Kidney capillary endothelial cell (primary cell): ENCODE measurements at regions not wholly inside any gene's neighbourhood (a gene's known extent, or its start where the extent isn't known, plus 50 kb on each side); places are given as distances from the start of the nearest gene placed in this dataset.
A peak's percentile ranks its signal among the peaks of the same experiment; 100 is the strongest.

ENCODE experiments used
- DNase-seq: peaks from one replicate; pipeline ENCODE4 v3.0.0-alpha.2; 2018; ENCODE audit warnings: low spot score

GRCh38 chr22:34055525-34056200 is 135.4 kb upstream of the LARGE1 start:
- DNase-seq = peak; percentile 3

DNA sequence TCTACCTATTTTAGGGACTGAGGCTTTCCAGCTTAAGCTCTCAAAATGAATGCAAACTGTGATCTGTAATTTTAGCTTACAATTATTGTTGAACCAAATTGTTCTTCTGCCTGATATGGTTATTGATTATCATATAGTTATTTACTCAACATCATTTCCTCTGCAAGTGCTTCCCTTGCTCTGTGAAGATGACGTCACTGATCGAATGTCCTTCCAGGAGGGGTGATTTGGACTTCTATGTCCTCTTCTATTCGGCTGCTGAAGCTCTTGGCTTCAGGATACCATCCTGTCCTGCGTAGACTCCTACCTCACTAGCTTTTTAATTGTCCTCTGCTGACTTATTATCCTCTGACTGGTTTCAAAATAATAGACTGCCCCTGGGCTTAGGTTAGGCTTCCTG is 137.4 kb upstream of the LARGE1 start:
- DNase-seq = no peak

- no peak for DNase-seq
Observed at GRCh38 chr22:34064696-34065095, 144.4 kb upstream of the LARGE1 start.

GRCh38 chr22:34067031-34067430 is 146.8 kb upstream of the LARGE1 start:
- DNase-seq = no peak

- no peak for DNase-seq
Observed at GRCh38 chr22:34068001-34068400, 147.7 kb upstream of the LARGE1 start.

DNA sequence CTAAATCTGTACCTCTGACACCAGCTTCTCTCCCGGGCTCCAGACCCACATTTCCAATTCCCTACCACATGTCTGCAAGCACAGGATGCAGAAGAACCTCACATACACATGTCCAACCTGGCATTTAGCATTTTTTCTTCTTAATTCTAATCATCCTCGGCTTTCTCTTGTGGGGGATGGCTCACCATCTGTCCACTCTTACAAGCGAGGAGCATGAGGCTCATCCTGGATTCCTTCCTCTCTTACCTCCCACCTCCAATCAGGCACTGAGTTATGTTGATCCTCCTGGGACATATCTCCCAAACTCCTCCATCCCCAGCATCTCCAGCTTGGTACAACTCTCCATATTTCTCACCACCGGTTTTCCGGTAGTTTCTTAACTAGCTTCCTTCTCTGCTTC is 149.8 kb upstream of the LARGE1 start:
- DNase-seq = no peak

GRCh38 chr22:34070531-34070930 is 150.3 kb upstream of the LARGE1 start:
- DNase-seq = no peak

- DNase-seq = no peak
Observed at GRCh38 chr22:34072585-34072984, 152.3 kb upstream of the LARGE1 start.

DNA sequence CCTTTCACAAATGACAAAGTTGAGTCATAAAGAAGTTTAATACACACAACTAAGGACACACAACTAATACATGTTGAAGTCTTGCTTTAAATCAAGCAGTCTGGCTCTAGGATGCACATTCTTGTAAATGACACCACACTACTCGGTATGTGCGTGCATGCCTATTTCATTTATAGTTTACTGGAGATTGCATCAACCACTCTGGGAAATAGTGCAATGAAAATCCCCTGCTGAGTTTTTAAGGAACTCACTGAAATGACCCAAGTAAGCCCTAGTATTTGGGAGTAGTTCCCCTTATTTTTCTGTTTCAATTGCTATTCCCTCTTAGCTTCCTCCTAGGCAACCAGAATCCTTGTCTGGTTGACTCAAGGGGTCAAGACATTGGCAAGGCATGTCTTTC is 160.2 kb upstream of the LARGE1 start:
- DNase-seq = no peak

GRCh38 chr22:34096770-34097169 is 176.5 kb upstream of the LARGE1 start:
- DNase-seq = no peak

GRCh38 chr22:34099278-34099677 is 179.0 kb upstream of the LARGE1 start:
- no peak for DNase-seq

DNA sequence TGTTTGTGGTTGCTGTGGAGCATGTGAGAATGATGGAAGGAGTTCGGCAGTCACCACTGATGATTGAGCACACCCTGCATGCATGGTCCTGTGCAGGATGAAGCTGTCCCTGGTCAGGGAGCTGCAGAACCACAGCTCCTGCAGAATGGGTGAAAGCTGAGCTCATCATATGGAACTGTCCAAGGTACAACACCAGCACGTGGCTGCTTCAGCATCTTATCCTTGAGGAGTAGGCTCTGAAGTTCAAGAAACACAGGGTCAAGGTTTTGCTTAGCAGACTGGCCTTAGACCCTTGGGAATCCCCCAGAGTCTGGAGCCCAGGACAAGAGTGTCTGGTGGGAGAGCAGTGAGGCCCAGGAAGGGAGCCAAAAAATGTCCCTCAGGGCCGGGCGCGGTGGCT is 182.4 kb upstream of the LARGE1 start:
- no peak for DNase-seq

GRCh38 chr22:34105461-34106062 is 185.3 kb upstream of the LARGE1 start:
- DNase-seq = no peak

- DNase-seq = no peak
Observed at GRCh38 chr22:34108168-34108567, 187.9 kb upstream of the LARGE1 start.

- no peak for DNase-seq
Observed at GRCh38 chr22:34111210-34111824, 191.0 kb upstream of the LARGE1 start.

DNA sequence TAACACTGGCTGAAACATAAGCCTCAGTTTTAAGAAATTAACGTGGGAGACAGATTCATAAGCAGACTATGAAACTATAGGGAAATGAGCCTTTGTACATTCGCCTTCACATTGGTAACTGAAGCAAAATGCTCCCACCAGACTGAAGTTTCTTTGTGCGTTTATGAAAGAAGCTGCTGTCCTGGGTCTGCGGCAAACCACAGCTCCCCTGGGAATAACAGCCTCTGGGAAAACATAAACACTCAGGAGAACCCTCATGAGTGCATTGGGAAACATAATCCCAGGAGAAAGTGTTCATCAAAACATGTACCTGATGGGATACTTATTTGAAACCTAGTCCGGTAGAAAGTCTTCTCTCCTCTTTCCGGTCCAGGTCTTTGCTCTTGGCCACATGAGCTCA is 193.1 kb upstream of the LARGE1 start:
- DNase-seq = no peak

DNA sequence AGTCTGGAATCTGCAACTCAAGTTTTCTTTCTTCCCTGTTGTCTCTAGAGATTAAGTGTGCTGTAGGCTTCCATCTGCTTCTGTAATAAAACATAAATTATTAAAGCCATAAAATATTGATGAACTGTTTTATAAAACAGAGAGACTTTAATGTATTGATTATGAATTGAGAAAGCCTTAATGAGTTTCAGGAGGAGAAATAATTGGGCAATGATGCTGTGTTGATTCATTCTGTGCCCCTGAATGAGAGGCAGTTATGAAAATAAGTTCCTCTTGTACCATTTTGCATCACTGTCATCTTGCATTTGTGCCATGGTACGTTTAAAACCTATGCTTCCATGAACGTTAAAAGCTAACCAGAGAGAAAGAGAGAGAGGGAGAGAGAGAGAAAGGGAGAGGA is 194.1 kb upstream of the LARGE1 start:
- no peak for DNase-seq

DNA sequence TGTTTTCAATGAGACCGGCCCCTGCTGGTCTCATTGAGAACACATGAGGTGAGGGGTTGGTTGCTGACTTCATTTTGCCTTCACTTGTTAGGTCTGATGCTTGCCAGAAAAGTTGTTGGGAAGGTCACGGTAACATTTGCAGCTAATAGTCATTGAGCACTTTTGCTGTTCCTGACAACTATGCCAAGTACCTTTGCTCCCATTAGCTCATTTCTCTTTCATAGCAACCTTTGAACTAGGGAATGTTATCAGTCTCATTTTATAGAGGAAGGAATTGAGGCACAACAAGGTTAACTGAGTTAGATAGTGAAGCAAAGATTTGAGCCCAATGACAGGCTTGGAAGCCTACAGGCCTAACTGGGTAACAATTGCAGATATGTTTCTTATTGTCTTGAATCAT is 195.4 kb upstream of the LARGE1 start:
- DNase-seq = no peak

GRCh38 chr22:34116126-34116525 is 195.8 kb upstream of the LARGE1 start:
- DNase-seq = no peak

DNA sequence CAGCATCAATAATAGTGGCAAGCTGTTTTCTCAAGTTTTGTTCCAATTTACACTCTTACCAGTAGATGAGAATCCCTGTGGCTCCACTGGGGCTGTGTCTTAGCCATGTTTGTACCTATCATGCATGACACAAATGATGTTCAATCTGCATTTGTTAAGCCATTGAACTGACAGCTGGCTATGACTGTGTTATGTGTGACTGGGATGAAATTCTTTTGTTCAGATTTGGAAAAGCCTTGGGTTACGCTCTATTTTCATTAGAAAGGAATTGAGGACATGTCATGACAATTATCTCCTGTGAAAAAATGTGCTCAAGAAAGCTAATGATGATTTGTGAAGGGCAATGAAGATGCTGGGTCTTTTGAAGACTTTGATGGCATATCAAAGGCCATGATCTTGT is 201.8 kb upstream of the LARGE1 start:
- no peak for DNase-seq

- DNase-seq = no peak
Observed at GRCh38 chr22:34129691-34130486, 209.6 kb upstream of the LARGE1 start.

DNA sequence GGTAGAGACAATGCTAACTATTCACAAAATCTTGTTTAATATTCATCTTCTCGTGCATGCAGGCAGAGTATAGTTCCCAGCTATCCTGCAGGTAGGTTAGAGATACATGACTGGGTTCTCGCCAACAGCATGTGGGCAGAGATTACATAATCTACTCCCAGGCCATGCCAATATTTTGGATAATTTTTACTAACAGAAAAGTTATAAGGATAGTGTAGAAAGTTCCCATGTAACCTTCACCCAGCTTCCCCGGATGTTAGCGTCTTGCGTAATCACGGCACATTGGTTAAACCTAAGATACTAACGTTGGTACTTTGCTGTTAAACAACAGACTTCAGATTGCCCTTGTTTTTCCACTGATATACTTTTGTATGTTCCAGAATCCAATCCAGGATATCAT is 215.5 kb upstream of the LARGE1 start:
- no peak for DNase-seq

GRCh38 chr22:34150023-34150422 is 229.7 kb upstream of the LARGE1 start:
- no peak for DNase-seq
